ENCODE measurements at regions not wholly inside any gene's neighbourhood (a gene's known extent, or its start where the extent isn't known, plus 50 kb on each side); places are given as distances from the start of the nearest gene placed in this dataset.

DNA sequence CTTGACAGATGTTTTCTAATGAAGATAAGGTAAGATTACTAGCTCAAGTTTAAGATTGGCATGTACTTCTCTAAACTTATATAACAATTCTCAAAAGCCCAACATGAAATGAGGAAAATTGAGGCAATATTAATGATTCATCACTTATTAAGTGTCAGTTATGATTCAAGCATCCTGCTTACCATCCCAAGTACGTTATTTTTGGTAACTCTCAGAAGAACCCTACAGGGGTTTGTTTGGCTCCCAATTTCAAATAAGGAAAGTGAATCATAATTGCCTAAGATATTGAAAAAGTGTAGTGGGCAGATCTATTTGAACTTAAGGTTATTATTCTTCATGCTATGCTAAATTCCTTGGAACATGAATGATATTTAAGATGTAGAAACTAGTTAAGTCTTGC, 387.9 kb upstream of the TENM3 start:
- TF ChIP-seq, protein P1, sequence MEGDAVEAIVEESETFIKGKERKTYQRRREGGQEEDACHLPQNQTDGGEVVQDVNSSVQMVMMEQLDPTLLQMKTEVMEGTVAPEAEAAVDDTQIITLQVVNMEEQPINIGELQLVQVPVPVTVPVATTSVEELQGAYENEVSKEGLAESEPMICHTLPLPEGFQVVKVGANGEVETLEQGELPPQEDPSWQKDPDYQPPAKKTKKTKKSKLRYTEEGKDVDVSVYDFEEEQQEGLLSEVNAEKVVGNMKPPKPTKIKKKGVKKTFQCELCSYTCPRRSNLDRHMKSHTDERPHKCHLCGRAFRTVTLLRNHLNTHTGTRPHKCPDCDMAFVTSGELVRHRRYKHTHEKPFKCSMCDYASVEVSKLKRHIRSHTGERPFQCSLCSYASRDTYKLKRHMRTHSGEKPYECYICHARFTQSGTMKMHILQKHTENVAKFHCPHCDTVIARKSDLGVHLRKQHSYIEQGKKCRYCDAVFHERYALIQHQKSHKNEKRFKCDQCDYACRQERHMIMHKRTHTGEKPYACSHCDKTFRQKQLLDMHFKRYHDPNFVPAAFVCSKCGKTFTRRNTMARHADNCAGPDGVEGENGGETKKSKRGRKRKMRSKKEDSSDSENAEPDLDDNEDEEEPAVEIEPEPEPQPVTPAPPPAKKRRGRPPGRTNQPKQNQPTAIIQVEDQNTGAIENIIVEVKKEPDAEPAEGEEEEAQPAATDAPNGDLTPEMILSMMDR (IDR thresholded peaks at IDR 0.05 in 4 of 5, conservative IDR thresholded peaks at IDR 0.05 in 1 of 5): no peak
- no peak for TF ChIP-seq POLR2A (IDR thresholded peaks at IDR 0.05)

Data from gastrocnemius medialis (tissue), 4 donors.